Inferior parietal cortex (tissue), 1 donor: ENCODE measurements at regions not wholly inside any gene's neighbourhood (a gene's known extent, or its start where the extent isn't known, plus 50 kb on each side); places are given as distances from the start of the nearest gene placed in this dataset.
"Not testable (repeated sequence)": the region's sequence is repeated elsewhere in the genome, so short reads cannot be mapped to it uniquely, and the experiment has no call there.

ENCODE experiments used
- DNase-seq: peaks from one replicate; pipeline ENCODE4 v3.0.0-alpha.2; 2016; ENCODE audit errors: extremely low spot score

- no peak for DNase-seq
Observed at GRCh38 chr3:153028381-153028780, 133.6 kb upstream of the RAP2B start.

- peak; percentile 50 for DNase-seq
Observed at GRCh38 chr3:153029350-153029749, 132.7 kb upstream of the RAP2B start.

DNA sequence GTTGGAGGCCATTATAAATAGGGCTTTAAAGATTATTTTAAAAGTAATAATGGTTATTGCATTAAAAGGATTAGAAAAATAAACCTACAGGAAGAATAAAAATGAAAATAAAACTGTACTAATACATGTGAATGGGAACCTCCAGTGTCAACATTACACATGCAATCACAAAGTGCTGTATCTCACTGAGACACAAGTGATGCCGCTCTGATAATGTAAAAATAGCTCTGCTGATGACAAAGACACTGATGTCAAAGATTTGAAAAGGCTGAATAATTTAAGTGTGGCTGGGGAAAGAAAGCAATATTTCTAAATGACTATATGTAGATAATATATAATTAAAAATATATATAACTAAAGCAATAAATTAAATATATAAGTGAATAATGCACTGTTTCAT is 129.1 kb upstream of the RAP2B start:
- no peak for DNase-seq

- DNase-seq, result no peak
Observed at GRCh38 chr3:153036846-153037245, 125.2 kb upstream of the RAP2B start.

GRCh38 chr3:153038367-153038766 is 123.7 kb upstream of the RAP2B start:
- DNase-seq, result no peak

- no peak for DNase-seq
Observed at GRCh38 chr3:153038779-153039178, 123.2 kb upstream of the RAP2B start.

GRCh38 chr3:153041181-153041580 is 120.8 kb upstream of the RAP2B start:
- DNase-seq, result no peak

- no peak for DNase-seq
Observed at GRCh38 chr3:153042088-153042487, 119.9 kb upstream of the RAP2B start.

GRCh38 chr3:153043729-153044328 is 118.2 kb upstream of the RAP2B start:
- no peak for DNase-seq

DNA sequence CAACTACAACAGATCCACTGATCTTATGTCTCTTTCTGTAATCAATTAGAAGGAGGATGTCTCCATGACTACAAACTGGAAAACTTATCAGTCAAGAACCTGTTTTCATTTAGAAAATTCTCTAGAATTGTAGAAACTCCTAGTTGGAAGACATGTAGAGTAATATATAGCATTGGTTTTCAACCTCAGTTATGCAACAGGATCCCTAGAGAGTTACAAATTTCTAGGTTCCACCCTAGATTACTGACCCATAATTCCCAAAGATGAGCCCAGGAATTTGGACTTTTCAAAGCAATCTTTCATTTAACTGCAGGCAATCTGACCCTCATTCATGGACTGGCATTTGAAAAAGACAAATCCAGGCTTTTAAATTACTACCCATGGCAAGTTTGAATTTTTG is 116.9 kb upstream of the RAP2B start:
- no peak for DNase-seq

GRCh38 chr3:153050978-153051377 is 111.0 kb upstream of the RAP2B start:
- DNase-seq, result no peak

GRCh38 chr3:153051427-153052095 is 110.5 kb upstream of the RAP2B start:
- DNase-seq, result no peak

DNA sequence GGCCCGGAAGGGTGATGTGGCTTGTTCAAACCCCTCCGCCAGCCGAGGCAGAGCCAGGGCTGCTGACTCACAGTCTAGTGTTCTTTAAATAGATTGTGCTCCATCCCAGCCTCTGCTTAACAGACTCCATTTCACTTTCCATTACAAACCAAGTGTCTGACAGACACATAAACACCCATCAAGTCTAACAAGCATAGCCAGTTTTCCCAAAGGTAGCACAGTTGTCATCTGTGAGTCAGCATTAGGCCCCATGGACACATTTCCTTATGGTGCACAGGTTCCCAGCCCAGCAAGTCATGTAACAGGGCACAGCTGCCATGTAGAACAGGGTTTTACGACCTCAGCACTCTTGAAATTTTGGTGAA is 109.9 kb upstream of the RAP2B start:
- DNase-seq, result no peak

- DNase-seq, result no peak
Observed at GRCh38 chr3:153055217-153055616, 106.8 kb upstream of the RAP2B start.

- no peak for DNase-seq
Observed at GRCh38 chr3:153055779-153056178, 106.2 kb upstream of the RAP2B start.

GRCh38 chr3:153058031-153058688 is 103.9 kb upstream of the RAP2B start:
- DNase-seq, result not testable (repeated sequence)

- no peak for DNase-seq
Observed at GRCh38 chr3:153060346-153060745, 101.7 kb upstream of the RAP2B start.

- no peak for DNase-seq
Observed at GRCh38 chr3:153061938-153062528, 100.0 kb upstream of the RAP2B start.

GRCh38 chr3:153063337-153063736 is 98.7 kb upstream of the RAP2B start:
- no peak for DNase-seq

- DNase-seq, result no peak
Observed at GRCh38 chr3:153066983-153067382, 95.0 kb upstream of the RAP2B start.

GRCh38 chr3:153069598-153070510 is 92.2 kb upstream of the RAP2B start:
- DNase-seq, result no peak

- no peak for DNase-seq
Observed at GRCh38 chr3:153070511-153070868, 91.5 kb upstream of the RAP2B start.
